ENCODE measurements at regions not wholly inside any gene's neighbourhood (a gene's known extent, or its start where the extent isn't known, plus 50 kb on each side); places are given as distances from the start of the nearest gene placed in this dataset.
A peak's percentile ranks its signal among the peaks of the same experiment; 100 is the strongest.

GRCh38 chr15:70158309-70159000 lies 60.7 kb upstream of the TLE3 start:
- CTCF ChIA-PET = no interaction called here
- H3K27ac ChIP-seq (ENCODE audit: low read depth, low read length) = no peak overlapping the region
- H3K4me3 ChIP-seq (ENCODE audit: low read depth, low read length) = no peak overlapping the region
- POLR2A ChIA-PET = no interaction called here
- TF ChIP-seq CTCF (IDR thresholded peaks at IDR 0.05; ENCODE audit: low read depth, low read length) = no peak
- no peaks in the 10 kb centered on the region for H3K9me3 ChIP-seq (ENCODE audit: control insufficient read depth, insufficient read depth, low read length)
- DNase-seq (ENCODE audit: low read depth, low spot score) = no peak
- peaks cover 11% of the 10 kb centered on the region for H3K27me3 ChIP-seq (ENCODE audit: control insufficient read depth, insufficient read depth, low read length)

DNA sequence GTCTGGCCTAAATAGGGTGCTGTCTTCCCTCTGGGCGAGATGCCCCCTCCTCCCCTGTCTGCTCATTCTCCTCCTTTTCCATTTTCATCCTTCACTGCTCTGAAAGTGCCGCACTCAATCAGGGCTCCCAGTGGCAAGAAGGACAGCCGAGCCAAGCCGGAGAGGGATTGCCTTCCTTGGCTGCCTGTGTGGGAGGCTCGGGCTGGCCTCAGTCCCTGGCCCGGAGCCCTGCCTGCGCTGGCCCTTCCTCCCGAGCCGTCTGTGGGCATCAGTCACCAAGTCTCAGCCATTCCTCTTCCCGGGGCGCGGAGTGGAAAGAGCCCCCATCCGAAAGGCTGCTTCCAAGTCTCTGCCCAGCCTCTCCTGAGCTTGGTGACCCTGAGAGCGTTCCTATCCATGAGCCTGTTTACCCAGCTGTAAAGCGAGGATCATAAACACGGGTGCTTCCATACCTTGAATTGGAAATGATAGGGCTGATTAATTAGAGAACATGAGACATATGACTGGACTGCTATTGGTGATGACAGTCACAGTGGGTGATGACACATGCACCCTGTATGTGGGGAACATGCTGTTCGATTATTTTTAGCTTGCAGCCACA lies 59.1 kb upstream of the TLE3 start:
- CTCF ChIA-PET = no interaction called here
- POLR2A ChIA-PET = no interaction called here
- no peak for DNase-seq (ENCODE audit: low read depth, low spot score)

GRCh38 chr15:70154718-70155347 lies 57.1 kb upstream of the TLE3 start:
- H3K27ac ChIP-seq (ENCODE audit: low read depth, low read length) = peak overlapping the region; percentile 31
- CTCF ChIA-PET = interaction anchor here (0.6 kb wide), 1 partner anchor 15 kb away, joined by 3 read pairs; no protein-coding TSS in a partner anchor

More for the DNA sequence above, 59.1 kb upstream of the TLE3 start:
- Histone ChIP-seq H3K9me3 (ENCODE audit: control insufficient read depth, insufficient read depth, low read length) (no peaks in the 10 kb centered on the region), H3K4me3 (ENCODE audit: low read depth, low read length) (no peak overlapping the region), H3K27ac (ENCODE audit: low read depth, low read length) (no peak overlapping the region), H3K27me3 (ENCODE audit: control insufficient read depth, insufficient read depth, low read length) (peaks cover 7% of the 10 kb centered on the region)
- TF ChIP-seq CTCF (IDR thresholded peaks at IDR 0.05; ENCODE audit: low read depth, low read length) = no peak

GRCh38 chr15:70153921-70154717 lies 56.4 kb upstream of the TLE3 start:
- Histone ChIP-seq H3K27me3 (ENCODE audit: control insufficient read depth, insufficient read depth, low read length) (peaks cover 7% of the 10 kb centered on the region), H3K27ac (ENCODE audit: low read depth, low read length) (peak overlapping the region; percentile 11), H3K9me3 (ENCODE audit: control insufficient read depth, insufficient read depth, low read length) (no peaks in the 10 kb centered on the region), H3K4me3 (ENCODE audit: low read depth, low read length) (no peak overlapping the region)
- ChIA-PET CTCF (interaction anchor here (0.6 kb wide), 2 partner anchors 15 to 581 kb away, joined by 3 to 5 read pairs; no protein-coding TSS in a partner anchor), POLR2A (interaction anchor here (0.5 to 1.1 kb wide), 3 partner anchors 53 to 739 kb away, joined by 3 to 4 read pairs (median 3); no protein-coding TSS in a partner anchor)
- TF ChIP-seq CTCF (IDR thresholded peaks at IDR 0.05; ENCODE audit: low read depth, low read length) = no peak
- DNase-seq (ENCODE audit: low read depth, low spot score) = no peak

More at GRCh38 chr15:70154718-70155347, 57.1 kb upstream of the TLE3 start:
- POLR2A ChIA-PET = interaction anchor here (0.5 to 1.1 kb wide), 3 partner anchors 54 to 740 kb away, joined by 3 to 4 read pairs (median 3); no protein-coding TSS in a partner anchor
- H3K9me3 ChIP-seq (ENCODE audit: control insufficient read depth, insufficient read depth, low read length) = no peaks in the 10 kb centered on the region
- DNase-seq (ENCODE audit: low read depth, low spot score) = no peak
- H3K4me3 ChIP-seq (ENCODE audit: low read depth, low read length) = no peak overlapping the region
- H3K27me3 ChIP-seq (ENCODE audit: control insufficient read depth, insufficient read depth, low read length) = peaks cover 7% of the 10 kb centered on the region
- no peak for TF ChIP-seq CTCF (IDR thresholded peaks at IDR 0.05; ENCODE audit: low read depth, low read length)

Measured in AG04450 (cell line).